ENCODE measurements at regions not wholly inside any gene's neighbourhood (a gene's known extent, or its start where the extent isn't known, plus 50 kb on each side); places are given as distances from the start of the nearest gene placed in this dataset.

DNA sequence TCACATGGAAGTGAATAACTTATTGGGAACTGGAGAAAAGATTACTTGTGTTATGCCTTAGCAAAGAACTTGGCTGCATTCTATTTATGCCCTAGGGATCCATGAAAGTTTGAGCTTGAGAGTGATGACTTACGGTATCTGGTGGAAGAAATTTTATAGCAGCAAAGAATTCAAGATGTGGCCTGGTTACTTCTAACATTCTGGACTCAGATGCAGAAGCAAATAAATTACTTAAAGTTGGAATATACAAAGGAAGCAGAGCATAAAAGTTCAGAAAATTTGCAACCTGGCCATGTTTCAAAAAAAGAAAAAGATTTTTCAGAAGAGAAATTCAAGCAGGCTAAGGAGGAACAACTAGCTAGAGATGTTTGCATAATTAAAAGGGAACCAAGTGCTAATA, 252.3 kb upstream of the WDFY3 start:
- no peak overlapping the region for H4K91ac ChIP-seq (ENCODE audit: low read depth, low read length, poor library complexity)
- H2BK12ac ChIP-seq (ENCODE audit: low read length), result no peak overlapping the region
- no peak overlapping the region for H3K23ac ChIP-seq (ENCODE audit: low read depth, low read length, poor library complexity)
- peaks cover 3 to 6% of the 10 kb centered on the region in 2 donors for H3K9me3 ChIP-seq (replicated peaks in 1 of 2; ENCODE audit: control insufficient read depth in 2 of 2, insufficient read depth in 1 of 2, low read depth in 1 of 2, low read length in 2 of 2)
- no peak overlapping the region for H3K18ac ChIP-seq (ENCODE audit: low read length)
- DNase-seq (ENCODE audit: low spot score), result no peak
- no peak overlapping the region for H2BK5ac ChIP-seq (ENCODE audit: low read length)
- no peak overlapping the region for H2BK120ac ChIP-seq (ENCODE audit: low read depth, low read length)
- H3K14ac ChIP-seq (ENCODE audit: low read length), result no peak overlapping the region
- no peak overlapping the region for H3K27ac ChIP-seq (replicated peaks; ENCODE audit: low read length)
- H3K4me1 ChIP-seq (ENCODE audit: control insufficient read depth in 2 of 2, insufficient read depth in 1 of 2, low read depth in 1 of 2, low read length in 2 of 2), result no peaks in the 10 kb centered on the region
- H3K79me1 ChIP-seq (ENCODE audit: low read depth, low read length), result no peaks in the 10 kb centered on the region
- H4K8ac ChIP-seq (ENCODE audit: low read depth, low read length), result no peak overlapping the region
- no peaks in the 10 kb centered on the region for H3K27me3 ChIP-seq (ENCODE audit: control insufficient read depth in 3 of 3, insufficient read depth in 3 of 3, low read depth in 1 of 3, low read length in 3 of 3)
- no peak overlapping the region for H2AFZ ChIP-seq (ENCODE audit: low read length)
- no peak overlapping the region for H2BK15ac ChIP-seq (ENCODE audit: low read length)
- H3K4ac ChIP-seq (ENCODE audit: low read length), result no peak overlapping the region
- H2AK5ac ChIP-seq (ENCODE audit: low read depth, low read length), result no peak overlapping the region
- no peak overlapping the region for H3K9ac ChIP-seq (ENCODE audit: low read depth, low read length, poor library complexity)
- no peak overlapping the region for H3K4me3 ChIP-seq (ENCODE audit: low read length in 2 of 2)
- no peak overlapping the region for H3K4me2 ChIP-seq (ENCODE audit: insufficient read depth, low read length, poor library complexity, severe bottlenecking)
- H3K36me3 ChIP-seq (replicated peaks in 1 of 2; ENCODE audit: control insufficient read depth in 2 of 2, insufficient read depth in 2 of 2, low read length in 2 of 2), result no peaks in the 10 kb centered on the region
- no CpG with 5 or more reads among the region's 1 CpG for WGBS, 2 donors (ENCODE audit: extremely low coverage in 2 of 2, insufficient read length in 2 of 2, insufficient replicate concordance in 1 of 2)

DNA sequence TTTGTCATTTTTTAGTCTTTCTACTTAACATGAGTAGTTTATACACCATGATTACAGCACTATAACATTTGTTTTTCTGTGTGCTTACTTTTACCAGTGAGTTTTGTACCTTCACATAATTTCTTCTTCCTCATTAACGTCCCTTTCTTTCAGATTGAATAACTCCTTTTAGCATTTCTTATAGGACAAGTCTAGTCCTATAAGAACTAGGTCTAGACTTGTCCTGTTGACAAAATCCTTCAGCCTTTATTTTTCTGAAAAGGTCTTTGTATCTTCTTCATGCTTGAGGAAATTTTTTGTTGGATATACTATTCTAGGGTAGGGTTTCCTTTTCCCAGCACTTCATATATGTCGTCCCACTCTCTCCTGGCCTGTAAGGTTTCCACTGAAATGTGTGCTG, 253.3 kb upstream of the ARHGAP24 start:
- H4K8ac ChIP-seq (ENCODE audit: low read depth, low read length), result no peak overlapping the region
- peaks cover 3 to 6% of the 10 kb centered on the region in 2 donors for H3K9me3 ChIP-seq (replicated peaks in 1 of 2; ENCODE audit: control insufficient read depth in 2 of 2, insufficient read depth in 1 of 2, low read depth in 1 of 2, low read length in 2 of 2)
- H2BK5ac ChIP-seq (ENCODE audit: low read length), result no peak overlapping the region
- no peak overlapping the region for H2BK12ac ChIP-seq (ENCODE audit: low read length)
- no peak overlapping the region for H4K91ac ChIP-seq (ENCODE audit: low read depth, low read length, poor library complexity)
- WGBS, 2 donors (ENCODE audit: extremely low coverage in 2 of 2, insufficient read length in 2 of 2, insufficient replicate concordance in 1 of 2), result no CpG with 5 or more reads among the region's 2 CpGs
- H2BK120ac ChIP-seq (ENCODE audit: low read depth, low read length), result no peak overlapping the region
- no peak overlapping the region for H3K9ac ChIP-seq (ENCODE audit: low read depth, low read length, poor library complexity)
- H3K36me3 ChIP-seq (replicated peaks in 1 of 2; ENCODE audit: control insufficient read depth in 2 of 2, insufficient read depth in 2 of 2, low read length in 2 of 2), result no peaks in the 10 kb centered on the region
- no peak overlapping the region for H2BK15ac ChIP-seq (ENCODE audit: low read length)
- H3K14ac ChIP-seq (ENCODE audit: low read length), result no peak overlapping the region
- no peak overlapping the region for H3K18ac ChIP-seq (ENCODE audit: low read length)
- H3K27ac ChIP-seq (replicated peaks; ENCODE audit: low read length), result no peak overlapping the region
- no peak overlapping the region for H3K4ac ChIP-seq (ENCODE audit: low read length)
- H3K4me2 ChIP-seq (ENCODE audit: insufficient read depth, low read length, poor library complexity, severe bottlenecking), result no peak overlapping the region
- no peaks in the 10 kb centered on the region for H3K79me1 ChIP-seq (ENCODE audit: low read depth, low read length)
- no peak overlapping the region for H3K23ac ChIP-seq (ENCODE audit: low read depth, low read length, poor library complexity)
- H3K27me3 ChIP-seq (ENCODE audit: control insufficient read depth in 3 of 3, insufficient read depth in 3 of 3, low read depth in 1 of 3, low read length in 3 of 3), result no peaks in the 10 kb centered on the region
- no peak overlapping the region for H3K4me3 ChIP-seq (ENCODE audit: low read length in 2 of 2)
- no peak overlapping the region for H2AFZ ChIP-seq (ENCODE audit: low read length)
- DNase-seq (ENCODE audit: low spot score), result no peak
- H3K4me1 ChIP-seq (ENCODE audit: control insufficient read depth in 2 of 2, insufficient read depth in 1 of 2, low read depth in 1 of 2, low read length in 2 of 2), result no peaks in the 10 kb centered on the region
- no peak overlapping the region for H2AK5ac ChIP-seq (ENCODE audit: low read depth, low read length)

- Histone ChIP-seq H3K4me2 (ENCODE audit: insufficient read depth, low read length, poor library complexity, severe bottlenecking) (no peak overlapping the region), H3K4me1 (ENCODE audit: control insufficient read depth in 2 of 2, insufficient read depth in 1 of 2, low read depth in 1 of 2, low read length in 2 of 2) (no peaks in the 10 kb centered on the region), H2BK15ac (ENCODE audit: low read length) (no peak overlapping the region), H3K23ac (ENCODE audit: low read depth, low read length, poor library complexity) (no peak overlapping the region), H3K18ac (ENCODE audit: low read length) (no peak overlapping the region), H3K79me1 (ENCODE audit: low read depth, low read length) (no peaks in the 10 kb centered on the region), H3K14ac (ENCODE audit: low read length) (no peak overlapping the region), H3K9me3 (replicated peaks in 1 of 2; ENCODE audit: control insufficient read depth in 2 of 2, insufficient read depth in 1 of 2, low read depth in 1 of 2, low read length in 2 of 2) (peaks cover 3 to 9% of the 10 kb centered on the region in 2 donors), H4K91ac (ENCODE audit: low read depth, low read length, poor library complexity) (no peak overlapping the region), H2AFZ (ENCODE audit: low read length) (no peak overlapping the region), H2AK5ac (ENCODE audit: low read depth, low read length) (no peak overlapping the region), H2BK5ac (ENCODE audit: low read length) (no peak overlapping the region), H3K4me3 (ENCODE audit: low read length in 2 of 2) (no peak overlapping the region), H3K27me3 (ENCODE audit: control insufficient read depth in 3 of 3, insufficient read depth in 3 of 3, low read depth in 1 of 3, low read length in 3 of 3) (no peaks in the 10 kb centered on the region), H3K36me3 (replicated peaks in 1 of 2; ENCODE audit: control insufficient read depth in 2 of 2, insufficient read depth in 2 of 2, low read length in 2 of 2) (no peaks in the 10 kb centered on the region), H3K9ac (ENCODE audit: low read depth, low read length, poor library complexity) (no peak overlapping the region), H2BK120ac (ENCODE audit: low read depth, low read length) (no peak overlapping the region), H3K27ac (replicated peaks; ENCODE audit: low read length) (no peak overlapping the region), H2BK12ac (ENCODE audit: low read length) (no peak overlapping the region), H3K4ac (ENCODE audit: low read length) (no peak overlapping the region), H4K8ac (ENCODE audit: low read depth, low read length) (no peak overlapping the region)
- no CpG with 5 or more reads among the region's 4 CpGs for WGBS, 2 donors (ENCODE audit: extremely low coverage in 2 of 2, insufficient read length in 2 of 2, insufficient replicate concordance in 1 of 2)
- no peak for DNase-seq (ENCODE audit: low spot score)
Measured at GRCh38 chr4:85222561-85222960, 252.4 kb upstream of the ARHGAP24 start.

- Histone ChIP-seq H2AFZ (ENCODE audit: low read length) (no peak overlapping the region), H3K27ac (replicated peaks; ENCODE audit: low read length) (no peak overlapping the region), H3K4me3 (ENCODE audit: low read length in 2 of 2) (no peak overlapping the region), H2AK5ac (ENCODE audit: low read depth, low read length) (no peak overlapping the region), H3K14ac (ENCODE audit: low read length) (no peak overlapping the region), H2BK120ac (ENCODE audit: low read depth, low read length) (no peak overlapping the region), H3K27me3 (ENCODE audit: control insufficient read depth in 3 of 3, insufficient read depth in 3 of 3, low read depth in 1 of 3, low read length in 3 of 3) (no peaks in the 10 kb centered on the region), H3K79me1 (ENCODE audit: low read depth, low read length) (peaks cover 1% of the 10 kb centered on the region), H3K18ac (ENCODE audit: low read length) (no peak overlapping the region), H2BK12ac (ENCODE audit: low read length) (no peak overlapping the region), H4K8ac (ENCODE audit: low read depth, low read length) (no peak overlapping the region), H2BK15ac (ENCODE audit: low read length) (no peak overlapping the region), H3K9me3 (replicated peaks in 1 of 2; ENCODE audit: control insufficient read depth in 2 of 2, insufficient read depth in 1 of 2, low read depth in 1 of 2, low read length in 2 of 2) (peaks cover 2 to 5% of the 10 kb centered on the region in 2 donors), H3K23ac (ENCODE audit: low read depth, low read length, poor library complexity) (no peak overlapping the region), H3K4me2 (ENCODE audit: insufficient read depth, low read length, poor library complexity, severe bottlenecking) (no peak overlapping the region), H3K4ac (ENCODE audit: low read length) (no peak overlapping the region), H3K36me3 (replicated peaks in 1 of 2; ENCODE audit: control insufficient read depth in 2 of 2, insufficient read depth in 2 of 2, low read length in 2 of 2) (no peaks in the 10 kb centered on the region), H3K9ac (ENCODE audit: low read depth, low read length, poor library complexity) (peak overlapping the region; percentile 47), H2BK5ac (ENCODE audit: low read length) (no peak overlapping the region), H3K4me1 (ENCODE audit: control insufficient read depth in 2 of 2, insufficient read depth in 1 of 2, low read depth in 1 of 2, low read length in 2 of 2) (no peaks in the 10 kb centered on the region), H4K91ac (ENCODE audit: low read depth, low read length, poor library complexity) (no peak overlapping the region)
- WGBS, 2 donors (ENCODE audit: extremely low coverage in 2 of 2, insufficient read length in 2 of 2, insufficient replicate concordance in 1 of 2), result no CpG with 5 or more reads among the region's 2 CpGs
- DNase-seq (ENCODE audit: low spot score), result no peak
Measured at GRCh38 chr4:85228264-85228663, 246.7 kb upstream of the ARHGAP24 start.
